ENCODE measurements at regions not wholly inside any gene's neighbourhood (a gene's known extent, or its start where the extent isn't known, plus 50 kb on each side); places are given as distances from the start of the nearest gene placed in this dataset.

DNA sequence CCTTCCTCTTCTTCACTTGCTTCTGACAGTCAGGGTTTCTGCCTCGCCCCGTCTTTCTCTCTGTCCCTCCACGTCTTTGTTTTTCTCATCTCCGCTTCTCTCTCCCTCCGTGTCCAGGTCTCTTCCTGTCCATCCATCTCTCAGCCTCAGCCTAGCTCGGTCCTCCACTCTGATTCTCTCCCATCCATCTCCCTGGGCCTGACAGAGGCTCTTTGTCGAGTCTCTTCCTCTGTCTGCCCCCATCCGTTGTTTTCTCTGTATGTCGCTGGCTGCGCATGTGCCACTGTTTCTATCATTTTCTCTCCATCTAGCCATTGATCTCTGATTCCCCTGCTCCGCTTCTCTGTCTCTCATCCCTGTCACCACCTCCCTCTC lies 328.9 kb upstream of the TBX3 start:
- DNase-seq (ENCODE audit: low read depth in 2 of 3, low spot score in 2 of 3), result no peak

DNA sequence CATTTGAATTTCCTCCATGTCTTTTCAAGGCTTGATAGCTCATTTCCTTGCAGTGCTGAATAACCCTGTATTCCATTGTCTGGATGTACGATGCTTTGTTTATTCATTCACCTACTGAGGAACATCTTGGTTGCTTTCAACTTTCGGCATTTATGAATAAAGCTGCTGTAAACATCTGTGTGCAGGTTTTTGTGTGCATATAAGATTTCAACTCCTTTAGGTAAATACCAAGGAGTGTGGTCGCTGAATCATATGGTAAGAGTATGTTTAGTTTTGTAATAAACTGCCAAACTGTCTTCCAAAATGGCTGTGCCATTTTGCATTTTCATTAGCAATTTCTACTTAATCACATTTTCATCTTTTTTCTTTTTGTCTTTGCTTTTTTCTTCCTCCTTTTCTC lies 327.7 kb upstream of the TBX3 start:
- no peak for DNase-seq (ENCODE audit: low read depth in 2 of 3, low spot score in 2 of 3)

- no peak for DNase-seq (ENCODE audit: low read depth in 2 of 3, low spot score in 2 of 3)
Observed at GRCh38 chr12:115010324-115010995, 326.5 kb upstream of the TBX3 start.

- no peak for DNase-seq (ENCODE audit: low read depth in 2 of 3, low spot score in 2 of 3)
Observed at GRCh38 chr12:115008929-115009328, 325.0 kb upstream of the TBX3 start.

GRCh38 chr12:115004470-115005146 lies 320.6 kb upstream of the TBX3 start:
- DNase-seq (ENCODE audit: low read depth in 2 of 3, low spot score in 2 of 3), result no peak

- DNase-seq (ENCODE audit: low read depth in 2 of 3, low spot score in 2 of 3), result no peak
Observed at GRCh38 chr12:115002434-115002833, 318.5 kb upstream of the TBX3 start.

- no peak for DNase-seq (ENCODE audit: low read depth in 2 of 3, low spot score in 2 of 3)
Observed at GRCh38 chr12:115001571-115002180, 317.7 kb upstream of the TBX3 start.

GRCh38 chr12:115000038-115000437 lies 316.1 kb upstream of the TBX3 start:
- no peak for DNase-seq (ENCODE audit: low read depth in 2 of 3, low spot score in 2 of 3)

- DNase-seq (ENCODE audit: low read depth in 2 of 3, low spot score in 2 of 3), result no peak
Observed at GRCh38 chr12:114998750-114999128, 314.8 kb upstream of the TBX3 start.

DNA sequence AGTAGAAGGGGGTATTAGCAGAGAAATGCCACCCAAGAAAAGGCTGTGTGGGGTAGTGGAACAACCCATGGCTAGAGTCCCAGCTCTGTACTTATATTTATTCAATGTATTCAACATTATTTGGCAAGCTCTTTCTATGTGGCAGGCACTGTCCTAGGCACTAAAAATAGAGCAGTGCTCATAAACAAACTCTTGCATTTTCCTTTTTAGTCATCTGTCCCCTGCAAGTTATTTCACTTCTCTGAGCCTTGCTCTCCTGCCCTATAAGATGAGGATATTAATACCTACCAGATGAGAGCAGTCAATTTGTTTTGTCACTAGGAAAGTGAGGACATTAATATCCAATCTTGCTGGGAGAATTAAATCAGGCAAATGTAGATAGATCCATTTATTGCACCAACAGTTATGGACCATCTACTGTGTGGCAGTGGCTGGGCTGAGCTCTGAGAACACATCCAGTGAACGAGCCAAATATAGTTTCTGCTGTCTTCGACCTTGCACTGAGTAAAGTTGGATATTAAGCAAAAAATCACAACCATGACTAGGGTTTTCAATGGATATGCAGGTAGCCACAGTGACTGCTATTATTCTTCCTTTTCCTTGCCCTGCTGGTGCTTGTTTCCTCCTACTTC lies 314.3 kb upstream of the TBX3 start:
- DNase-seq (ENCODE audit: low read depth in 2 of 3, low spot score in 2 of 3), result no peak

DNA sequence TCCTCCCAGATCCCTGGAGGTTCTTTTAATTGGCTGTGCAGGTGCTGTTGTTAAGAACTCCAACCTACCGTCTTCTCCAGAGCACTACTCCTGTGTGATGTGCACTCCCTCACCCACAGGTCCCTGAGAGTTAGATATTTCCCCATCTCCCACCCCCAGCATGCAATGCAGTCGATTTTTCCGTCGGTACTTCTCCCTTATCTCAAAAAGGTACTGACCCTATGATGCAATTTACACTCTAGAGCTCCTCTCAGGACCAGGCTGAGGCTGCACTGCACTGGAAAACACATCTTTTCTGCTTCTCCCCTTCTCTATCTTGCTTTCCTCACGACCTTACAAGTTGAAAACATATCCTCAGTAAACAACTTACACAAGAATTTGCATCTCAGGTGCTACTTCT lies 312.4 kb upstream of the TBX3 start:
- DNase-seq (ENCODE audit: low read depth in 2 of 3, low spot score in 2 of 3), result no peak

- DNase-seq (ENCODE audit: low read depth in 2 of 3, low spot score in 2 of 3), result no peak
Observed at GRCh38 chr12:114995891-114996290, 311.9 kb upstream of the TBX3 start.

DNA sequence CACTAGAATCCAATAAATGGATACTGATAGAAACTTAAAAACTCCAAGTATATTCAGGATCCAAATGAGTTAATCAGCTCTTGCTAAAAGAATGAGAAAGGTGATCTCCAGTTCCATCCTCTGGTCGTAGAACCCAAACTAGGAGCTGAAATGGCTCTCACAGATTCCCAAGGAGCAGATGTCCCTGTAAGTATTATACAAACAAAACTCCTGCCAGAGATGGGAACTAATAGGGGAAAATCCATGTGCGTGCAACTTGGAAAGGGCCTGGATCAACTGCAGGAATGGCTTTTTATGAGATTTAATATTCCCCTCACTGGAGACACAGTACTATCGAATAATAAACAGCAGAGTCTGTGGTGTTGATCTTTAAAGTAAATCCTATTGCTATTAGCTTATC lies 309.2 kb upstream of the TBX3 start:
- no peak for DNase-seq (ENCODE audit: low read depth in 2 of 3, low spot score in 2 of 3)

DNA sequence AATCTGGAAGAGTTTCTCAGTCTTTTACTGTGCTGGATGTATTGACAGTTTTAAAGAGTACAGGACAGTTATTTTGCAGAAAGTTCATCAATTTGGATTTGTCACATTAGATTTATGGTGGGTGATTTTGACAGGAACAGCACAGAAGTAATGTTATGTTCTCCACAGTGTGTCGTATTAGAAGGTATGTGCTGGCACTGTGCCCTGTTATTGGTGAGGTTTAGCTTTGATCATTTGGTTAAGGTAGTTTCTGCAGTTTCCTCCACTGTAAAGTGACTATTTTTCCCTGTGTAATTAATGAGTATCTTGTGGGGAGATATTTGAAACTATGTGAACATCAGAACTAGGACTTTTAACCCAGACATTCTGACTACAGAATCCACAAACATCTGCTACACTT lies 308.5 kb upstream of the TBX3 start:
- DNase-seq (ENCODE audit: low read depth in 2 of 3, low spot score in 2 of 3), result no peak

GRCh38 chr12:114990381-114990780 lies 306.4 kb upstream of the TBX3 start:
- no peak for DNase-seq (ENCODE audit: low read depth in 2 of 3, low spot score in 2 of 3)

GRCh38 chr12:114986849-114987248 lies 302.9 kb upstream of the TBX3 start:
- no peak for DNase-seq (ENCODE audit: low read depth in 2 of 3, low spot score in 2 of 3)

DNA sequence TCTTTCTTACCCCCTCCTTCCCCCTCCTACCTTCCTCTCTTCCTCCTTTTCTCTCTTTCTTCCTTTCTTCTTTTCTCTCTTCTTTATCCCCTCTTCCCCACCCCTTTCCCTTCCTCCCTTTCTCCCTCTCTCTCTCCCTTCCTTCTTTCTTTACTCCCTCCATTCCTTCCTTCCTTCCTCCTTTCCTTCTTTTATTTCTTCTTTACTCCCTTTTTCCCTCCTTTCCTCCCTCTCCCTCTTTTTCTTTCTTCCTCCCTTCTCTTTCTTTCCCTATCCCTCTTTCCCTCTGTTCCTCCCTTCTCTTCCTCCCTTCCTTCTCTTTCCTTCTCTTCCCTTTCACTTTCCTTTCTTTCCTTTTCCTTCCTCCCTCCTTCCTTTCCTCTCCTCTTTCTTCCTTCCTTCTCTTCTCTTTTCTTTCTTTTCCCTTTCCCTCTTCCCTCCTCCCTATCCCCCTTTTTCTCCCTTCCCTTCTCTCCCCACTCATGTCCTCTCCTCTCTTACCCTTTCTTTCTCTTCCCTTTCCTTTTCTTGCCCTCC lies 302.3 kb upstream of the TBX3 start:
- no peak for DNase-seq (ENCODE audit: low read depth in 2 of 3, low spot score in 2 of 3)

DNA sequence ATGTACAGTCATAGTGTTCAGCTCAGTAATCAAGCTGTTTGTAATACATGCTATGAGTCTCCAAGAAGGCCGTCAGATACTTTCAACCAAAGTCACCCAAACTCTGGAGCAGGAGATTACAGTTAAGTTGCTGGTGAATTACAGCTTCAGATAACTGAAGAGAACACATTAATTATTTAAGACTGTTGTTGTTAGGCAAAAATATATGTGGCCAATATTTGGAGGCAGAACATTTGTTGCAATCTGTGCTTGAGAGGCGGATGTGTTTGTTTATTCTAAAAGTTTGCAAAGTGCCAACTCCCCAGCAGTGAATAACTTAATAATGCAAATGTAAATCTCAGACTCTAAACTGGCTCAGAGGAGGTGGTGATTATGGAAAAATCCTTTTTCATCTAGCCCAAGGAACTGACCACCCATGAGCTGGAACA lies 300.7 kb upstream of the TBX3 start:
- DNase-seq (ENCODE audit: low read depth in 2 of 3, low spot score in 2 of 3), result no peak

DNA sequence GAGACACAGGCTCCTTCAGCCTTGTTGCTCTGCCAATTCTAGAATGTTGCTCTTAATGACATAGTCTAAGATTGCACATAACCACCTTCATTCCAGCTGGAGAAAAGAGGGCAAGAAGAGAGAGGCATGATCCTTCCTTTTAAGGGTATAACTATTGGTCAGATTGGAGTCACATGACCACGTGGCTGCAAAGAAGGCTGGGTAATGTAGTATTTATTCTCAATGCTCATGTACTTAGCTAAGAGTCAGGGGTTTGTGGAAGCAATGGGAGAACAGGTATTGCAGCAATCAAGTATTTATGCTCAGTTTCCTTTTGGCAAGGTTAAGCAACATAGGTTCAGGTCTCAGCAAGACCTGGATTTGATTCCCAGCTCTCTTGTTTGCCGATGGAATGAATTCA lies 298.8 kb upstream of the TBX3 start:
- no peak for DNase-seq (ENCODE audit: low read depth in 2 of 3, low spot score in 2 of 3)

- DNase-seq (ENCODE audit: low read depth in 2 of 3, low spot score in 2 of 3), result no peak
Observed at GRCh38 chr12:114981036-114981435, 297.1 kb upstream of the TBX3 start.

DNA sequence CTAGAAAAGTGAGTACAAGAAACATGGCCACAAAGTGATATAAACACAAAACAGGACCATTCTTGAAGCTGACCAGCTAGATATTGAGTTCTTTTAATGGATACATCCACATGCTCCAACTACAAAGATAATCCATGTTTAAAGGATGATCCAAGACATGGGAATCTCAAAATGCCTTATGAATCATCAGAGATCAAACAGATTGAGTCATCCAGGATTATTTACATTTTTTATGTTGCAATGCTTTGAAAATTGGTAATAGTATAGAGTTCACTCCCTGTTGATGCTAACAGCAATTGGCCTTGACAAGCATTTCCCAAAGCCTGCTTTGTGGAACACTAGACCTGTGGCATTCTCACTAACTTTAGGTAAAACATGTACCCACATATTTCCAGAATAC lies 293.0 kb upstream of the TBX3 start:
- no peak for DNase-seq (ENCODE audit: low read depth in 2 of 3, low spot score in 2 of 3)

- DNase-seq (ENCODE audit: low read depth in 2 of 3, low spot score in 2 of 3), result no peak
Observed at GRCh38 chr12:114976372-114976771, 292.4 kb upstream of the TBX3 start.
